OCI-LY7 (cell line): ENCODE measurements at regions not wholly inside any gene's neighbourhood (a gene's known extent, or its start where the extent isn't known, plus 50 kb on each side); places are given as distances from the start of the nearest gene placed in this dataset.

Source experiments
- CTCF ChIP-seq: fragments of 200-600 bp; sonication (generic); conservative IDR thresholded peaks from 2 replicates; pipeline ENCODE4 v1.5.1; 2014; ENCODE audit warnings: mild to moderate bottlenecking, antibody characterized with exemption, low read length, moderate library complexity, mixed read lengths
- EZH2phosphoT487 ChIP-seq: fragments of 200-600 bp; sonication (generic); IDR thresholded peaks from 2 replicates; pipeline ENCODE4 v1.6.1; 2018; ENCODE audit warnings: low read depth, borderline replicate concordance, mild to moderate bottlenecking, mixed run types, antibody characterized with exemption, low read length, moderate library complexity, mixed read lengths

DNA sequence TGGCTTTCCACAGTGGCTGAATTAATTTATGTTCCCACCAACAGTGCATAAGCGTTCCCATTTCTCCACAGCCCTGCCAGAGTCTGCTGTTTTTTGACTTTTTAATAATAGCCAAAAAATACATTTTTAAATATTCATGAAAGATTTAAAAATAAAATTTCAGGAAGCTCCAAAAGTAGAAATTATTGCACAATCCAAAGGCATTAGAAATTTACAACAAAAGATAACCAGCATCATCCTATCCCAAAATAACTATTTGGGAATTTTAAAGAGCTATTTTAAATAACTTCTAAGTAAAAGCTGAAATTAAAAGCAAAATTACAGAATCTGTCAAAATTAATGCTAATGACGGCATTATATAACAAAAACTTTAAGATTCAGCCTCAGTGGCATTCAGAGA is 131.5 kb downstream of the QDPR start:
- TF ChIP-seq CTCF (no peak), EZH2phosphoT487 (no peak)
